HepG2 (cell line): ENCODE measurements at regions not wholly inside any gene's neighbourhood (a gene's known extent, or its start where the extent isn't known, plus 50 kb on each side); places are given as distances from the start of the nearest gene placed in this dataset.

Source experiments
- BORCS8-MEF2B ChIP-seq: sonication (generic); formaldehyde crosslinking; IDR thresholded peaks from 2 replicates; pipeline ENCODE4 v1.8.0; 2022; ENCODE audit warnings: mild to moderate bottlenecking, missing genetic modification reagents
- CEBPB ChIP-seq: IDR thresholded peaks from 2 replicates; pipeline ENCODE4 v1.6.1; 2011; ENCODE audit warnings: low read depth, low read length, improper control_type of control experiment, borderline replicate concordance
- FIP1L1 ChIP-seq: fragments of 200-400 bp; formaldehyde crosslinking; IDR thresholded peaks from 2 replicates; pipeline ENCODE4 v1.6.1; 2018; ENCODE audit warnings: low read depth, mild to moderate bottlenecking, low read length, moderate library complexity, borderline replicate concordance; ENCODE audit not compliant: insufficient read depth
- FOXA1 ChIP-seq, 2 experiments: fragments of 450-650 bp in 1 of 2; sonication (generic) in 1 of 2; formaldehyde crosslinking in 1 of 2; IDR thresholded peaks; 2 replicates each; pipeline versions ENCODE4 v1.4.0 to v1.6.1; 2016 to 2020; ENCODE audit warnings: missing genetic modification reagents in 1 of 2
- NCOA1 ChIP-seq: sonication (generic); formaldehyde crosslinking; IDR thresholded peaks from 2 replicates; pipeline ENCODE4 v1.9.0; 2021; ENCODE audit warnings: missing genetic modification reagents
- NR2F6 ChIP-seq, 2 experiments: IDR thresholded peaks; 2 replicates each; pipeline ENCODE4 v1.6.1; 2016; ENCODE audit warnings: antibody characterized with exemption in 1 of 2, mild to moderate bottlenecking in 1 of 2
- PHF8 ChIP-seq: sonication (generic); formaldehyde crosslinking; IDR thresholded peaks from 2 replicates; pipeline ENCODE4 v1.5.0; 2020; ENCODE audit warnings: missing genetic modification reagents
- SKI ChIP-seq: fragments of 450-650 bp; IDR thresholded peaks from one replicate; pipeline ENCODE4 v1.6.1; 2018; ENCODE audit warnings: mild to moderate bottlenecking; ENCODE audit not compliant: partially characterized antibody
- SOX6 ChIP-seq, 2 experiments: fragments of 450-650 bp in 1 of 2; sonication (generic) in 1 of 2; formaldehyde crosslinking in 1 of 2; IDR thresholded peaks; 2 replicates each; pipeline versions ENCODE4 v1.4.0 to v1.6.1; 2017 to 2020; ENCODE audit warnings: antibody characterized with exemption in 1 of 2, mild to moderate bottlenecking in 1 of 2, missing genetic modification reagents in 1 of 2
- TBL1XR1 ChIP-seq: fragments of 150-350 bp; IDR thresholded peaks from 2 replicates; pipeline ENCODE4 v1.6.1; 2014; ENCODE audit warnings: borderline replicate concordance, low read length; ENCODE audit not compliant: partially characterized antibody
- TCF12 ChIP-seq, 2 experiments: fragments of 450-650 bp in 1 of 2; sonication (generic) in 1 of 2; formaldehyde crosslinking in 1 of 2; IDR thresholded peaks; 2 replicates each; pipeline versions ENCODE4 v1.6.1 to v1.8.0; 2017 to 2022; ENCODE audit warnings: antibody characterized with exemption in 1 of 2, mild to moderate bottlenecking in 1 of 2, missing genetic modification reagents in 1 of 2, moderate library complexity in 1 of 2
- TCF7 ChIP-seq: sonication (generic); IDR thresholded peaks from 2 replicates; pipeline ENCODE4 v1.6.1; 2016; ENCODE audit warnings: antibody characterized with exemption, low read depth
- ZFP62 ChIP-seq: sonication (generic); formaldehyde crosslinking; IDR thresholded peaks from 2 replicates; pipeline ENCODE4 v1.4.0; 2020; ENCODE audit warnings: missing genetic modification reagents
- ZNF124 ChIP-seq: sonication (generic); formaldehyde crosslinking; IDR thresholded peaks from 2 replicates; pipeline ENCODE4 v1.4.0; 2020; ENCODE audit warnings: missing genetic modification reagents
- ZNF3 ChIP-seq: IDR thresholded peaks from 2 replicates; pipeline ENCODE4 v1.7.0; 2017; ENCODE audit warnings: inconsistent platforms
- ZNF512 ChIP-seq: sonication (generic); formaldehyde crosslinking; IDR thresholded peaks from 2 replicates; pipeline ENCODE4 v1.4.0; 2020; ENCODE audit warnings: mild to moderate bottlenecking, missing genetic modification reagents
- ZSCAN5A ChIP-seq: sonication (generic); formaldehyde crosslinking; IDR thresholded peaks from 2 replicates; pipeline ENCODE4 v1.8.0; 2022; ENCODE audit warnings: mild to moderate bottlenecking, missing genetic modification reagents, borderline replicate concordance
- TF ChIP-seq, protein P1 (sequence below): sonication (generic); formaldehyde crosslinking; IDR thresholded peaks from 2 replicates; pipeline ENCODE4 v1.4.0; 2020; ENCODE audit warnings: missing genetic modification reagents
- TF ChIP-seq, protein P2 (sequence below): sonication (generic); formaldehyde crosslinking; IDR thresholded peaks from 2 replicates; pipeline ENCODE4 v1.8.0; 2022; ENCODE audit warnings: missing genetic modification reagents, mild to moderate bottlenecking, moderate library complexity, borderline replicate concordance
- TF ChIP-seq, protein P3 (sequence below): IDR thresholded peaks from 2 replicates; pipeline ENCODE4 v1.6.1; 2016; ENCODE audit warnings: missing compliant biosample characterization, missing genetic modification reagents, borderline replicate concordance

DNA sequence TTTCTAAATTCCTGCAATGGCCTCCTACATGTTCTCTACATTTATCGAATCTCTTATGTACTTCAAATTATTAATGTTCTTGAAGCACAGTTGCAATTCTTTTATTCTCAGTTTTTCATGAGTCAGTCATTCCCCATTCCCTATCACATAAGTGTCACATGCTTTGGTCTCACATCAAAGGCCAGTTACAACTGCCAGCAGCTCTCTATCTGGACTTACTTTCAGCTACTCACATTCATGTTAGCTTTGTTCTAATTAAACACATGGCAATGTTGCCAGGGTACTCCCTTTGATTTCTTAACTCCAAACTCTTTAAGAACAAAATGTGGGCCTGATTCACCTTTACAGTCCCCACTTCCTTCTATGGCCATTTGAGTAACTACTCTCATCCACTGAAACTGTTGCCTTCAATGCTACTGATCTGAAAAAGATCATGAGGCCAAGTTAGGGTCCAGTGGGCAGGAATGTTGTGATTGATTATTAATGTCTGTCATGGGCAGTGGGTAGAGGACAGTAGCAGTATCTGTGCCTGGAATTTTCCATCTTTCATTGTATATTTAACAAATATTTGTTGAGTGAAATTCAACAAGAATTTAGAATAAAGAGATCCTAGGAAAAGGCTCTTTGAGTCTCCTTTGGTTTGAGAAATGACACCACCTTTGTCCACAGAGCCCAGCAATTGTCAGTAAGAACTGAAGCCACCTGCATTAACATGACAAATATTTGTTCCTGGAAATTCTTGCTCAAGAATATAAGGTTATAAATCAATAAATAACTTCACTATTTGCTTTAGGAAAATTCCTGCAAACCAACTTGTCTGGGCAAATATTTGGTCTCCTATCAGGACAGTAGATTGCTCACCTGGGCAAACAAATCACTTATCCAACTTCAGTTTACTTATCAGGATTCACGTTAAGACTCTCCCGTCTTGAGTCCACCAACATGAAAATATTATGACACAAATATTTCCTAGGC is 153.6 kb upstream of the SAMSN1 start (continued):
- TF ChIP-seq ZSCAN5A (no peak), SKI (peak; percentile 95), ZNF512 (CRISPR knock-in tag) (no peak), ZNF124 (CRISPR knock-in tag) (no peak), NR2F6 (IDR thresholded peaks at IDR 0.05) (peak; percentile 37; the same call in 1 of the 2 replicates), NR2F6 (CRISPR knock-in tag; IDR thresholded peaks at IDR 0.05) (no peak), SOX6 (IDR thresholded peaks at IDR 0.05) (no peak), SOX6 (CRISPR knock-in tag; IDR thresholded peaks at IDR 0.05) (peak; percentile 63), FOXA1 (IDR thresholded peaks at IDR 0.05) (0 out of 2 replicates have a peak, but pooled peaks have one; percentile 33), FOXA1 (CRISPR knock-in tag; IDR thresholded peaks at IDR 0.05) (peak; percentile 75), PHF8 (no peak), BORCS8-MEF2B (no peak), ZNF3 (no peak), ZFP62 (no peak), FIP1L1 (no peak), CEBPB (peak; percentile 43; the same call in 1 of the 2 replicates), TBL1XR1 (peak; percentile 83), TCF12 (IDR thresholded peaks at IDR 0.05) (no peak), TCF12 (CRISPR knock-in tag; IDR thresholded peaks at IDR 0.05) (no peak), TCF7 (peak; percentile 43), NCOA1 (CRISPR knock-in tag) (no peak)
- TF ChIP-seq, protein P1, sequence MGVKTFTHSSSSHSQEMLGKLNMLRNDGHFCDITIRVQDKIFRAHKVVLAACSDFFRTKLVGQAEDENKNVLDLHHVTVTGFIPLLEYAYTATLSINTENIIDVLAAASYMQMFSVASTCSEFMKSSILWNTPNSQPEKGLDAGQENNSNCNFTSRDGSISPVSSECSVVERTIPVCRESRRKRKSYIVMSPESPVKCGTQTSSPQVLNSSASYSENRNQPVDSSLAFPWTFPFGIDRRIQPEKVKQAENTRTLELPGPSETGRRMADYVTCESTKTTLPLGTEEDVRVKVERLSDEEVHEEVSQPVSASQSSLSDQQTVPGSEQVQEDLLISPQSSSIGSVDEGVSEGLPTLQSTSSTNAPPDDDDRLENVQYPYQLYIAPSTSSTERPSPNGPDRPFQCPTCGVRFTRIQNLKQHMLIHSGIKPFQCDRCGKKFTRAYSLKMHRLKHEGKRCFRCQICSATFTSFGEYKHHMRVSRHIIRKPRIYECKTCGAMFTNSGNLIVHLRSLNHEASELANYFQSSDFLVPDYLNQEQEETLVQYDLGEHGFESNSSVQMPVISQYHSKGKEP (CRISPR knock-in tag) = no peak
- TF ChIP-seq, protein P2, sequence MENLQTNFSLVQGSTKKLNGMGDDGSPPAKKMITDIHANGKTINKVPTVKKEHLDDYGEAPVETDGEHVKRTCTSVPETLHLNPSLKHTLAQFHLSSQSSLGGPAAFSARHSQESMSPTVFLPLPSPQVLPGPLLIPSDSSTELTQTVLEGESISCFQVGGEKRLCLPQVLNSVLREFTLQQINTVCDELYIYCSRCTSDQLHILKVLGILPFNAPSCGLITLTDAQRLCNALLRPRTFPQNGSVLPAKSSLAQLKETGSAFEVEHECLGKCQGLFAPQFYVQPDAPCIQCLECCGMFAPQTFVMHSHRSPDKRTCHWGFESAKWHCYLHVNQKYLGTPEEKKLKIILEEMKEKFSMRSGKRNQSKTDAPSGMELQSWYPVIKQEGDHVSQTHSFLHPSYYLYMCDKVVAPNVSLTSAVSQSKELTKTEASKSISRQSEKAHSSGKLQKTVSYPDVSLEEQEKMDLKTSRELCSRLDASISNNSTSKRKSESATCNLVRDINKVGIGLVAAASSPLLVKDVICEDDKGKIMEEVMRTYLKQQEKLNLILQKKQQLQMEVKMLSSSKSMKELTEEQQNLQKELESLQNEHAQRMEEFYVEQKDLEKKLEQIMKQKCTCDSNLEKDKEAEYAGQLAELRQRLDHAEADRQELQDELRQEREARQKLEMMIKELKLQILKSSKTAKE = peak; percentile 26; the same call in 1 of the 2 replicates
- TF ChIP-seq, protein P3, sequence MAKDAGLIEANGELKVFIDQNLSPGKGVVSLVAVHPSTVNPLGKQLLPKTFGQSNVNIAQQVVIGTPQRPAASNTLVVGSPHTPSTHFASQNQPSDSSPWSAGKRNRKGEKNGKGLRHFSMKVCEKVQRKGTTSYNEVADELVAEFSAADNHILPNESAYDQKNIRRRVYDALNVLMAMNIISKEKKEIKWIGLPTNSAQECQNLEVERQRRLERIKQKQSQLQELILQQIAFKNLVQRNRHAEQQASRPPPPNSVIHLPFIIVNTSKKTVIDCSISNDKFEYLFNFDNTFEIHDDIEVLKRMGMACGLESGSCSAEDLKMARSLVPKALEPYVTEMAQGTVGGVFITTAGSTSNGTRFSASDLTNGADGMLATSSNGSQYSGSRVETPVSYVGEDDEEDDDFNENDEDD (CRISPR knock-in tag) = no peak
